ENCODE measurements at regions not wholly inside any gene's neighbourhood (a gene's known extent, or its start where the extent isn't known, plus 50 kb on each side); places are given as distances from the start of the nearest gene placed in this dataset.

- Histone ChIP-seq H3K9me3 (ENCODE audit: control insufficient read depth, insufficient read depth, low read length) (no peaks in the 10 kb centered on the region; the same call in 1 of the 2 replicates), H3K23ac (ENCODE audit: low read depth, low read length) (no peak overlapping the region), H3K4me1 (ENCODE audit: control insufficient read depth, insufficient read depth, low read length) (no peaks in the 10 kb centered on the region), H3K4me3 (ENCODE audit: insufficient read depth, low read depth, low read length) (no peak overlapping the region), H4K5ac (ENCODE audit: low read depth, low read length) (no peak overlapping the region), H4K91ac (ENCODE audit: insufficient read depth, low read depth, low read length) (no peak overlapping the region), H3K27me3 (ENCODE audit: control insufficient read depth, insufficient read depth, low read length) (no peaks in the 10 kb centered on the region), H2BK20ac (ENCODE audit: low read depth, low read length) (no peak overlapping the region), H3K14ac (replicated peaks; ENCODE audit: low read depth, low read length) (no peak overlapping the region), H2BK120ac (ENCODE audit: low read depth, low read length) (no peak overlapping the region), H4K20me1 (ENCODE audit: insufficient read depth, low read length) (no peaks in the 10 kb centered on the region), H3K36me3 (ENCODE audit: control insufficient read depth, insufficient read depth, low read length) (no peaks in the 10 kb centered on the region), H3K79me1 (ENCODE audit: low read depth in 1 of 2, low read length in 2 of 2) (no peaks in the 10 kb centered on the region), H2BK15ac (ENCODE audit: low read depth, low read length) (no peak overlapping the region), H3K9me1 (ENCODE audit: insufficient read depth, low read length) (no peaks in the 10 kb centered on the region), H2BK5ac (ENCODE audit: low read depth, low read length, poor library complexity, severe bottlenecking) (no peak overlapping the region), H3K56ac (ENCODE audit: extremely low read depth, insufficient read depth, low read length) (no peak overlapping the region), H3K18ac (ENCODE audit: low read depth, low read length) (no peak overlapping the region), H3K4ac (ENCODE audit: low read depth, low read length) (no peak overlapping the region), H2AFZ (replicated peaks; ENCODE audit: low read length, poor library complexity) (no peak overlapping the region), H3K9ac (ENCODE audit: low read depth, low read length) (no peak overlapping the region), H3K4me2 (ENCODE audit: low read depth, low read length) (no peak overlapping the region), H2AK5ac (ENCODE audit: low read depth, low read length) (no peak overlapping the region), H3K27ac (ENCODE audit: insufficient read depth, low read length) (no peak overlapping the region), H2AK9ac (replicated peaks; ENCODE audit: low read depth, low read length, poor library complexity) (no peak overlapping the region), H4K8ac (ENCODE audit: low read depth in 2 of 2, low read length in 2 of 2) (no peak overlapping the region)
- in situ Hi-C loops (cut with MboI; ENCODE audit: low sequenced_read_pairs), result no loop called here
- no peak for DNase-seq
- ChIA-PET CTCF (no interaction called here), POLR2A (ENCODE audit: unreplicated experiment) (no interaction called here)
- BruUV-seq (replicated peaks), result no TSS peak
- ATAC-seq (ENCODE audit: low read depth), result no peak
- TF ChIP-seq NFE2L2 (IDR thresholded peaks at IDR 0.05; ENCODE audit: low read depth, low read length), result no peak
- TF ChIP-seq MXI1 (IDR thresholded peaks at IDR 0.05; ENCODE audit: borderline replicate concordance, low read depth, low read length), result no peak
- no peak for TF ChIP-seq POLR2A (IDR thresholded peaks at IDR 0.05; ENCODE audit: low read depth, low read length)
- no peak for TF ChIP-seq ELK1 (IDR thresholded peaks at IDR 0.05; ENCODE audit: borderline replicate concordance, low read depth, low read length)
- no peak for TF ChIP-seq CEBPB (IDR thresholded peaks at IDR 0.05; ENCODE audit: low read depth, low read length)
- TF ChIP-seq MAZ (IDR thresholded peaks at IDR 0.05; ENCODE audit: borderline replicate concordance, low read depth, low read length), result no peak
- no peak for TF ChIP-seq MAFK (IDR thresholded peaks at IDR 0.05; ENCODE audit: low read depth, low read length)
- no peak for TF ChIP-seq FOS (IDR thresholded peaks at IDR 0.05; ENCODE audit: low read depth, low read length)
- TF ChIP-seq RFX5 (IDR thresholded peaks at IDR 0.05; ENCODE audit: low read depth, low read length), result no peak
- no peak for TF ChIP-seq CTCF (conservative IDR thresholded peaks at IDR 0.05; ENCODE audit: low read depth, low read length)
- no peak for TF ChIP-seq SMC3 (IDR thresholded peaks at IDR 0.05; ENCODE audit: low read depth, low read length)
- no peak for TF ChIP-seq RCOR1 (IDR thresholded peaks at IDR 0.05; ENCODE audit: insufficient replicate concordance, low read length)
- TF ChIP-seq BHLHE40 (IDR thresholded peaks at IDR 0.05; ENCODE audit: low read depth, low read length), result no peak
- no peak for TF ChIP-seq CHD1 (IDR thresholded peaks at IDR 0.05; ENCODE audit: low read depth, low read length)
- TF ChIP-seq RAD21 (IDR thresholded peaks at IDR 0.05; ENCODE audit: low read length), result no peak
- intact Hi-C loops (cut with micrococcal nuclease), result no loop called here
- dilution Hi-C loops (cut with HindIII; ENCODE audit: low sequenced_read_pairs, unreplicated experiment), result no loop called here
- no CpG with 5 or more reads among the region's 3 CpGs for WGBS, 2 experiments (ENCODE audit: extremely low coverage in 2 of 2, insufficient read length in 1 of 2)
Observed at GRCh38 chr3:18499301-18499700, 74.2 kb upstream of the SATB1 start.
